ENCODE measurements at regions not wholly inside any gene's neighbourhood (a gene's known extent, or its start where the extent isn't known, plus 50 kb on each side); places are given as distances from the start of the nearest gene placed in this dataset.

- BruUV-seq (replicated peaks): no TSS peak
Observed at GRCh38 chr2:18380321-18380720, 180.1 kb downstream of the RDH14 start.

GRCh38 chr2:18379870-18380269 lies 180.6 kb downstream of the RDH14 start:
- Histone ChIP-seq H3K27ac (ENCODE audit: control insufficient read depth, insufficient read depth) (no peak overlapping the region), H3K4me2 (ENCODE audit: control insufficient read depth, insufficient read depth) (no peak overlapping the region), H3K4me3 (no peak overlapping the region), H3K36me3 (ENCODE audit: control insufficient read depth in 2 of 2, insufficient read depth in 2 of 2, low read length in 1 of 2) (no peaks in the 10 kb centered on the region), H3K27me3 (replicated peaks in 1 of 2; ENCODE audit: control insufficient read depth in 2 of 2, insufficient read depth in 2 of 2, low read length in 1 of 2) (peaks cover 0 to 3% of the 10 kb centered on the region in 2 experiments; a peak in 1 of 4 replicates), H3K4me1 (ENCODE audit: control insufficient read depth, insufficient read depth, low read length) (no peaks in the 10 kb centered on the region), H4K20me1 (ENCODE audit: control insufficient read depth, insufficient read depth) (no peaks in the 10 kb centered on the region), H3K9me3 (replicated peaks; ENCODE audit: control insufficient read depth, insufficient read depth, low read length) (no peaks in the 10 kb centered on the region), H2AFZ (ENCODE audit: control insufficient read depth, low read depth, low read length) (no peak overlapping the region), H3K79me2 (ENCODE audit: control insufficient read depth, insufficient read depth, low read length) (no peaks in the 10 kb centered on the region), H3K9ac (ENCODE audit: control insufficient read depth, insufficient read depth, low read length) (no peak overlapping the region)
- ATAC-seq: no peak
- no TSS peak for BruUV-seq (replicated peaks)
- SMC1A ChIA-PET (ENCODE audit: uncharacterized antibody, unreplicated experiment): no interaction called here
- intact Hi-C loops (cut with micrococcal nuclease; ENCODE audit: unreplicated experiment): loop anchor here (5.0 kb wide), 1 partner anchor 663 kb away; no protein-coding TSS in a partner anchor
- RAD21 ChIA-PET (ENCODE audit: unreplicated experiment): no interaction called here
- FAIRE-seq: no peak
- POLR2A ChIA-PET: no interaction called here
- CTCF ChIA-PET: interaction anchor here (0.6 to 2.4 kb wide), 8 partner anchors 9 to 767 kb away, joined by 3 to 10 read pairs (median 4); no protein-coding TSS in a partner anchor
- in situ Hi-C loops (cut with MboI): loop anchor here (5.0 kb wide), 1 partner anchor 528 kb away; no protein-coding TSS in a partner anchor
- DNase-seq (ENCODE audit: low read depth, low spot score): no peak
- WGBS (ENCODE audit: insufficient coverage, insufficient replicate concordance, low lambda C conversion rate, missing lambda C conversion rate): 37% methylated on average over 7 of the region's 7 CpGs
- no peak for TF ChIP-seq KDM1A (IDR thresholded peaks at IDR 0.05; ENCODE audit: borderline replicate concordance)
- TF ChIP-seq RCOR1 (conservative IDR thresholded peaks at IDR 0.05; ENCODE audit: low read depth, low read length): no peak
- no peak for TF ChIP-seq BCL11A (IDR thresholded peaks at IDR 0.05; ENCODE audit: low read depth, low read length)
- no peak for TF ChIP-seq SUZ12 (IDR thresholded peaks at IDR 0.05; ENCODE audit: unreplicated experiment)
- no peak for TF ChIP-seq KLF5 (IDR thresholded peaks at IDR 0.05; ENCODE audit: partially characterized antibody)
- TF ChIP-seq MTA3 (IDR thresholded peaks at IDR 0.05; ENCODE audit: borderline replicate concordance, low read length): no peak
- no peak for TF ChIP-seq ZBTB33 (IDR thresholded peaks at IDR 0.05)
- TF ChIP-seq SMAD1 (IDR thresholded peaks at IDR 0.05; ENCODE audit: low read depth, partially characterized antibody): no peak
- no peak for TF ChIP-seq IKZF1 (conservative IDR thresholded peaks at IDR 0.05)
- TF ChIP-seq STAT1 (conservative IDR thresholded peaks at IDR 0.05): no peak
- no peak for TF ChIP-seq POLR2AphosphoS2 (IDR thresholded peaks at IDR 0.05; ENCODE audit: low read depth, low read length)

More at GRCh38 chr2:18380321-18380720, 180.1 kb downstream of the RDH14 start:
- H2AFZ ChIP-seq (ENCODE audit: control insufficient read depth, low read depth, low read length): no peak overlapping the region
- intact Hi-C loops (cut with micrococcal nuclease; ENCODE audit: unreplicated experiment): no loop called here
- H3K36me3 ChIP-seq (ENCODE audit: control insufficient read depth in 2 of 2, insufficient read depth in 2 of 2, low read length in 1 of 2): no peaks in the 10 kb centered on the region
- POLR2A ChIA-PET: no interaction called here
- no peak overlapping the region for H3K4me2 ChIP-seq (ENCODE audit: control insufficient read depth, insufficient read depth)
- SMC1A ChIA-PET (ENCODE audit: uncharacterized antibody, unreplicated experiment): no interaction called here
- no peak overlapping the region for H3K4me3 ChIP-seq
- 25% methylated on average over 3 of the region's 3 CpGs for WGBS (ENCODE audit: insufficient coverage, insufficient replicate concordance, low lambda C conversion rate, missing lambda C conversion rate)
- FAIRE-seq (no peak), DNase-seq (ENCODE audit: low read depth, low spot score) (no peak), ATAC-seq (no peak)
- no peak overlapping the region for H3K27ac ChIP-seq (ENCODE audit: control insufficient read depth, insufficient read depth)
- H3K9ac ChIP-seq (ENCODE audit: control insufficient read depth, insufficient read depth, low read length): no peak overlapping the region
- no peaks in the 10 kb centered on the region for H3K79me2 ChIP-seq (ENCODE audit: control insufficient read depth, insufficient read depth, low read length)
- H3K4me1 ChIP-seq (ENCODE audit: control insufficient read depth, insufficient read depth, low read length): no peaks in the 10 kb centered on the region
- RAD21 ChIA-PET (ENCODE audit: unreplicated experiment): no interaction called here
- TF ChIP-seq RFX5 (IDR thresholded peaks at IDR 0.05; ENCODE audit: low read depth, low read length) (no peak), TCF3 (IDR thresholded peaks at IDR 0.05; ENCODE audit: borderline replicate concordance, insufficient read depth, low read depth, low read length) (no peak), KLF5 (IDR thresholded peaks at IDR 0.05; ENCODE audit: partially characterized antibody) (no peak), NFXL1 (IDR thresholded peaks at IDR 0.05; ENCODE audit: borderline replicate concordance) (no peak), STAT1 (conservative IDR thresholded peaks at IDR 0.05) (no peak), KDM1A (IDR thresholded peaks at IDR 0.05; ENCODE audit: borderline replicate concordance) (no peak), ZNF217 (IDR thresholded peaks at IDR 0.05) (no peak), CHD1 (IDR thresholded peaks at IDR 0.05; ENCODE audit: low read depth, low read length) (no peak), PAX5 (IDR thresholded peaks at IDR 0.05; ENCODE audit: borderline replicate concordance, low read depth, low read length) (no peak), LARP7 (IDR thresholded peaks at IDR 0.05) (no peak), POLR2A (IDR thresholded peaks at IDR 0.05; ENCODE audit: low read depth, low read length) (no peak), FOXM1 (IDR thresholded peaks at IDR 0.05; ENCODE audit: low read depth, low read length) (no peak), TBL1XR1 (IDR thresholded peaks at IDR 0.05; ENCODE audit: low read depth, low read length) (no peak), MTA2 (IDR thresholded peaks at IDR 0.05; ENCODE audit: low read depth) (no peak), SIX5 (IDR thresholded peaks at IDR 0.05; ENCODE audit: low read depth, low read length, severe bottlenecking) (no peak)
- CTCF ChIA-PET: interaction anchor here (0.6 to 2.4 kb wide), 8 partner anchors 8 to 768 kb away, joined by 3 to 10 read pairs (median 4); no protein-coding TSS in a partner anchor
- in situ Hi-C loops (cut with MboI): no loop called here
- H3K27me3 ChIP-seq (replicated peaks in 1 of 2; ENCODE audit: control insufficient read depth in 2 of 2, insufficient read depth in 2 of 2, low read length in 1 of 2): peaks cover 0 to 3% of the 10 kb centered on the region in 2 experiments; a peak in 1 of 4 replicates
- no peaks in the 10 kb centered on the region for H3K9me3 ChIP-seq (replicated peaks; ENCODE audit: control insufficient read depth, insufficient read depth, low read length)
- no peaks in the 10 kb centered on the region for H4K20me1 ChIP-seq (ENCODE audit: control insufficient read depth, insufficient read depth)
